ENCODE measurements at regions not wholly inside any gene's neighbourhood (a gene's known extent, or its start where the extent isn't known, plus 50 kb on each side); places are given as distances from the start of the nearest gene placed in this dataset.

DNA sequence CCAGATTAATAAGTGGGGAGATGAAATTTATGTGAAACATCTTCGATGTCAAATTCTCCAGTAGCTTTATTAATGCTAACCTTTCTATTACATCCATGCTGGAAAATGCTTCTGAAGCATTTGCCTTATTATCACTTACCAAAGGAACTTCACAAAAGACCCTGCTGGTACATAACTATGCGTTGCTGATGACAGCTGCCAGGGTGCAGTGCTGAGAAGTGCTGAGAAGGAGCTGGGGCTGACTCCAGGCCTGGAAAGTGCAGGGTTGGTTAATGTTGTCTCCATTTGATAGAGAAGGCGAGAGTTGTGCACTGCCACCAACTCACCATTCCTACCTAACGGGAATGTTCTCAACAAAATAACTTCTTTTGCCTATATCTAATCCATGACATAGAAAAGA lies 736.0 kb upstream of the NR2F2 start:
- Histone ChIP-seq H3K36me3 (ENCODE audit: control insufficient read depth, low read length) (no peaks in the 10 kb centered on the region), H3K4me2 (ENCODE audit: low read length) (no peak overlapping the region), H3K27ac (ENCODE audit: low read depth, low read length) (no peak overlapping the region), H3K9me2 (replicated peaks; ENCODE audit: control insufficient read depth, low read length) (no peaks in the 10 kb centered on the region), H3K9me3 (ENCODE audit: control insufficient read depth, insufficient read depth, low read length) (no peaks in the 10 kb centered on the region), H3K79me2 (ENCODE audit: control insufficient read depth, low read length) (no peaks in the 10 kb centered on the region), H4K20me1 (ENCODE audit: control insufficient read depth, insufficient read depth, low read depth, low read length) (no peaks in the 10 kb centered on the region), H3K27me3 (ENCODE audit: control insufficient read depth, low read length) (no peaks in the 10 kb centered on the region), H3F3A (ENCODE audit: control insufficient read depth, insufficient read depth) (no peaks in the 10 kb centered on the region), H3K4me3 (ENCODE audit: low read length) (no peak overlapping the region), H3K4me1 (ENCODE audit: control insufficient read depth, low read length) (no peaks in the 10 kb centered on the region)
- TF ChIP-seq EZH2phosphoT487 (IDR thresholded peaks at IDR 0.05; ENCODE audit: borderline replicate concordance, low read length) (no peak), CTCF (IDR thresholded peaks at IDR 0.05; ENCODE audit: low read depth, low read length, poor library complexity, severe bottlenecking) (no peak)

GRCh38 chr15:95595759-95596158 lies 734.7 kb upstream of the NR2F2 start:
- H3K9me2 ChIP-seq (replicated peaks; ENCODE audit: control insufficient read depth, low read length) = no peaks in the 10 kb centered on the region
- no peak for TF ChIP-seq CTCF (IDR thresholded peaks at IDR 0.05; ENCODE audit: low read depth, low read length, poor library complexity, severe bottlenecking)
- no peak for TF ChIP-seq EZH2phosphoT487 (IDR thresholded peaks at IDR 0.05; ENCODE audit: borderline replicate concordance, low read length)
- no peaks in the 10 kb centered on the region for H3K79me2 ChIP-seq (ENCODE audit: control insufficient read depth, low read length)
- H3K4me3 ChIP-seq (ENCODE audit: low read length) = no peak overlapping the region
- no peaks in the 10 kb centered on the region for H3K27me3 ChIP-seq (ENCODE audit: control insufficient read depth, low read length)
- H3K4me2 ChIP-seq (ENCODE audit: low read length) = no peak overlapping the region
- H3F3A ChIP-seq (ENCODE audit: control insufficient read depth, insufficient read depth) = no peaks in the 10 kb centered on the region
- no peaks in the 10 kb centered on the region for H3K36me3 ChIP-seq (ENCODE audit: control insufficient read depth, low read length)
- no peaks in the 10 kb centered on the region for H3K4me1 ChIP-seq (ENCODE audit: control insufficient read depth, low read length)
- no peaks in the 10 kb centered on the region for H4K20me1 ChIP-seq (ENCODE audit: control insufficient read depth, insufficient read depth, low read depth, low read length)
- H3K9me3 ChIP-seq (ENCODE audit: control insufficient read depth, insufficient read depth, low read length) = no peaks in the 10 kb centered on the region
- no peak overlapping the region for H3K27ac ChIP-seq (ENCODE audit: low read depth, low read length)

DNA sequence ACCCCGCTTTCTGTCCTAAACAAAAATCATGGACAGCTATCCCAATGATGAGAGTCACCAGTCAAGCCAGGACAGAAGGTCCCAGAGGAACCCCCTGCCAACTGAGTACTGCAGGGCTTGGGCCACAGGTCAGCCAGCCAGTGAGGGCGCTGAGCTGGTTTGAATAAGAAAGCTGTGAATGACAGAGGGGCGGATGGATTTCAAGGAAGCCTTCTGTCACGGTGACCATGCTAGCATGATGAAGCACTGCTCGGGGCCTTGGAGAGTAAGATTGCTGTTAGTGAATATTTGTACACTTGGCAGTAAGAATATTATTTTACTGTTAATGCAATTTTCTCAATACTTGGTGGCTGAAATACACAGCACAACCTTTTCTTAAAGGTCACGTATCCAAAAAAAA lies 734.0 kb upstream of the NR2F2 start:
- Histone ChIP-seq H3K36me3 (ENCODE audit: control insufficient read depth, low read length) (no peaks in the 10 kb centered on the region), H4K20me1 (ENCODE audit: control insufficient read depth, insufficient read depth, low read depth, low read length) (no peaks in the 10 kb centered on the region), H3K79me2 (ENCODE audit: control insufficient read depth, low read length) (no peaks in the 10 kb centered on the region), H3K4me2 (ENCODE audit: low read length) (no peak overlapping the region), H3K4me3 (ENCODE audit: low read length) (no peak overlapping the region), H3K4me1 (ENCODE audit: control insufficient read depth, low read length) (no peaks in the 10 kb centered on the region), H3F3A (ENCODE audit: control insufficient read depth, insufficient read depth) (no peaks in the 10 kb centered on the region), H3K9me2 (replicated peaks; ENCODE audit: control insufficient read depth, low read length) (no peaks in the 10 kb centered on the region), H3K27me3 (ENCODE audit: control insufficient read depth, low read length) (no peaks in the 10 kb centered on the region), H3K27ac (ENCODE audit: low read depth, low read length) (no peak overlapping the region), H3K9me3 (ENCODE audit: control insufficient read depth, insufficient read depth, low read length) (no peaks in the 10 kb centered on the region)
- TF ChIP-seq EZH2phosphoT487 (IDR thresholded peaks at IDR 0.05; ENCODE audit: borderline replicate concordance, low read length) (no peak), CTCF (IDR thresholded peaks at IDR 0.05; ENCODE audit: low read depth, low read length, poor library complexity, severe bottlenecking) (no peak)

Data from DOHH2 (cell line).